GM21825 (cell line): ENCODE measurements at regions not wholly inside any gene's neighbourhood (a gene's known extent, or its start where the extent isn't known, plus 50 kb on each side); places are given as distances from the start of the nearest gene placed in this dataset.

Experiments used
- ATAC-seq: cut with Tn5 transposase; IDR thresholded peaks from one replicate; pipeline ENCODE4 v1.9.1; 2021; ENCODE audit warnings: mild to moderate bottlenecking, moderate library complexity; ENCODE audit not compliant: unreplicated experiment

GRCh38 chr1:38476850-38477178, 382.8 kb downstream of the RRAGC start:
- ATAC-seq = no peak

- no peak for ATAC-seq
Measured at GRCh38 chr1:38476111-38476849, 383.3 kb downstream of the RRAGC start.

- no peak for ATAC-seq
Measured at GRCh38 chr1:38475624-38476005, 384.0 kb downstream of the RRAGC start.

- peak; percentile 76 for ATAC-seq
Measured at GRCh38 chr1:38474738-38475623, 384.6 kb downstream of the RRAGC start.

GRCh38 chr1:38466487-38466886, 393.1 kb downstream of the RRAGC start:
- ATAC-seq = no peak

- ATAC-seq = no peak
Measured at GRCh38 chr1:38465460-38465859, 394.1 kb downstream of the RRAGC start.

GRCh38 chr1:38464071-38464661, 395.4 kb downstream of the RRAGC start:
- ATAC-seq = no peak

- ATAC-seq = no peak
Measured at GRCh38 chr1:38463074-38463473, 396.5 kb downstream of the RRAGC start.

GRCh38 chr1:38456531-38456876, 403.1 kb downstream of the RRAGC start:
- no peak for ATAC-seq

GRCh38 chr1:38455829-38456530, 403.6 kb downstream of the RRAGC start:
- no peak for ATAC-seq

GRCh38 chr1:38454749-38455441, 404.7 kb downstream of the RRAGC start:
- no peak for ATAC-seq

GRCh38 chr1:38454236-38454635, 405.3 kb downstream of the RRAGC start:
- no peak for ATAC-seq

GRCh38 chr1:38452246-38452645, 405.7 kb upstream of the POU3F1 start:
- ATAC-seq = no peak

GRCh38 chr1:38451541-38451993, 405.0 kb upstream of the POU3F1 start:
- ATAC-seq = no peak

GRCh38 chr1:38448893-38449292, 402.3 kb upstream of the POU3F1 start:
- no peak for ATAC-seq

GRCh38 chr1:38446936-38447335, 400.3 kb upstream of the POU3F1 start:
- ATAC-seq = no peak

- ATAC-seq = no peak
Measured at GRCh38 chr1:38444770-38445442, 398.3 kb upstream of the POU3F1 start.

- no peak for ATAC-seq
Measured at GRCh38 chr1:38444311-38444710, 397.7 kb upstream of the POU3F1 start.

GRCh38 chr1:38440402-38440801, 393.8 kb upstream of the POU3F1 start:
- ATAC-seq = no peak

GRCh38 chr1:38436749-38437148, 390.2 kb upstream of the POU3F1 start:
- no peak for ATAC-seq
